Epithelial cell of proximal tubule (primary cell): ENCODE measurements at regions not wholly inside any gene's neighbourhood (a gene's known extent, or its start where the extent isn't known, plus 50 kb on each side); places are given as distances from the start of the nearest gene placed in this dataset.

Source experiments
- DNase-seq: peaks from one replicate; pipeline ENCODE4 v3.0.0-alpha.2; 2011; ENCODE audit warnings: low read depth
- H3K4me3 ChIP-seq: 2 replicates; pipeline ENCODE4 v1.5.1; 2011; ENCODE audit warnings: low read depth, mild to moderate bottlenecking, low read length
- TF ChIP-seq, protein P1 (sequence below): conservative IDR thresholded peaks from 2 replicates; pipeline ENCODE4 v1.5.1; 2012; ENCODE audit warnings: low read depth, mild to moderate bottlenecking, low read length

DNA sequence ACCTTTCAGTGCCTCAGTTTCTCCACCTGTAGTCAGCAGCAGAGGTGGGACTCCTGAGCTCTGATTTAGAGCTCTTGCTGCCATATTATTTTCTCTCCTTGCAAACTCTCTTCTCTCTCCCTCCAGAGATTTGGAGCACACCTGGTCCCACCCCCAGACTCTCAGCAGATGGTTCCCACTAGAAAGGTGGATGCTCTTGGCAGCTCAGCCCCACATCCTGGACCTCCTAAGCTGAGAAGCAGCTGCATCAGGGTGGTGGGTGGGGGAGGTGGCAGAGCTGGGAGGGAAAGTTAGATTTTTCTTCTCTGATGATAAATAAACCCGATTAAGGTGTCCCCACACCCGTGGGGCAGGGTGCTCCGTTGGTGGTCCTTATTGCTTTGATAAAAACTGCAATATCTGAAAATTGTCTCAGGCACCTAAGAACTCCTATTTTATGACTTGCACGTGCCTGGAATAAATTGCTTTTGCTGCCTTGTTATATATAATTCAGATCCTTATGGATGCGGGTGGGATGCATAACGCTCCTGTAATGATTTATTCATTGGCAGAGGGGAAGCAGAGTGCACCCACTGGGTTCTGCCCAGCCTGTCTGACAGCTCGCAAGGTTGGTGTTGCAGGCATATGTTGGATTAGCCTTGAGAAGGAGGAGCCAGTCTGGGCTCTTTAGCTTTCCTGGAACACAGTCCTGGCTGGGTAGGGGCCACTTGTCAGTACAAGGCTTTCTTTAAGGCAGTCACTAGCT, 214.2 kb downstream of the SUDS3 start:
- H3K4me3 ChIP-seq, result no peak overlapping the region
- DNase-seq, result no peak
- TF ChIP-seq, protein P1, sequence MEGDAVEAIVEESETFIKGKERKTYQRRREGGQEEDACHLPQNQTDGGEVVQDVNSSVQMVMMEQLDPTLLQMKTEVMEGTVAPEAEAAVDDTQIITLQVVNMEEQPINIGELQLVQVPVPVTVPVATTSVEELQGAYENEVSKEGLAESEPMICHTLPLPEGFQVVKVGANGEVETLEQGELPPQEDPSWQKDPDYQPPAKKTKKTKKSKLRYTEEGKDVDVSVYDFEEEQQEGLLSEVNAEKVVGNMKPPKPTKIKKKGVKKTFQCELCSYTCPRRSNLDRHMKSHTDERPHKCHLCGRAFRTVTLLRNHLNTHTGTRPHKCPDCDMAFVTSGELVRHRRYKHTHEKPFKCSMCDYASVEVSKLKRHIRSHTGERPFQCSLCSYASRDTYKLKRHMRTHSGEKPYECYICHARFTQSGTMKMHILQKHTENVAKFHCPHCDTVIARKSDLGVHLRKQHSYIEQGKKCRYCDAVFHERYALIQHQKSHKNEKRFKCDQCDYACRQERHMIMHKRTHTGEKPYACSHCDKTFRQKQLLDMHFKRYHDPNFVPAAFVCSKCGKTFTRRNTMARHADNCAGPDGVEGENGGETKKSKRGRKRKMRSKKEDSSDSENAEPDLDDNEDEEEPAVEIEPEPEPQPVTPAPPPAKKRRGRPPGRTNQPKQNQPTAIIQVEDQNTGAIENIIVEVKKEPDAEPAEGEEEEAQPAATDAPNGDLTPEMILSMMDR, result no peak

DNA sequence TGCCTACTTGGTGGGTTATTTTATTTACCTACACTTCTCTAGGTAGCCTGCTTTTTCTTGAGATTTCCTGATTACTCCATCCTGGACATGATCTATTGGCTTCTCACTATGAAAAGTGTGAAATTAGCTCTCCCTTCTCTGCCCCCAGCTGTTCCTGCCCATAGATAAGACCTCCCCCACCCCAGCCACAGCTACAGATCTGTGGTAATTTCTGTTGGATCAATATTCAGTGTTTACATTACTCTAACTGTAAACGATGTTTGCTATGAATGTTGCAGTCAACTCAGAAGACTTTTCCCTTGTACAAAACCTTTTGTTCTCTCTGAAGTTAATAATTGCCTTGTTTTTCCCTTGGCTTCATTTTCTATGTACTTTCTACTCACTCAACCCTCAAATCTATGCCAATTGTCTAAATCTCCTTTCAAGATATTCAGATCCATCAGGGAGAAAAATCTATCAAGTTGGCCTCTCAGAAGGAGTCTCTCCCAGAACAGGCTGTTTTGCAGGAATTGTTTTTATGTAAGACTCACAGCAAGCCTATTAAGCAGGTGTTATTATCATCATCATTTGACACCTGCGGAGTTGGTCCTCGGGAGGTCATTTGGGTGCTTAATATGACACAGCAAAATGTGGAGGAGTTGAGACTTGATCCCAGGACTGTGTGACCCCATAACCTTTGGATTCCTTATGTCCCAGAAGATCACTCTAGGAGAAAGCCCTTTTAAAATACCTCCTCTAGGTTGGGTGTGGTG, 227.4 kb downstream of the SUDS3 start:
- TF ChIP-seq, protein P1, result no peak
- no peak for DNase-seq

DNA sequence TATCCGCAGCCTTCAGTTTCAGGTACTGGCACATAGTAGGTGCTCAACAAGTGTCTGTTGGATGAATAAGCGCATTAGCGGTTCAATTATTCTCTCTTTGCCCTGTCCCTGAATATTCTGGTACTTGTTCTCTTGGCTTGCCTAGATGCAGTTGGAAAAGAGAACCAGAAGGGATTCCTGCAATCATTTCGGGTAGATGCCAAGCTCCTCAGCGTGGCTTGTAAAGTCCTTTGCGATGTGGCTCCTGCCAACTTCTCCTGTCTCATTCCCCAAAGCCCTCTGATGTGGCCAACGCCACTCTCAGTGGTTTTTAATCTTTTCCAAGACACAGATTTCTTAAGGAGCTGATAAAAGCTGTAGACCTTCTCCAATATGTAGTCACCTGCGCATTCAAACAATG, 230.3 kb downstream of the SUDS3 start:
- TF ChIP-seq, protein P1, result no peak
- DNase-seq, result no peak
- H3K4me3 ChIP-seq, result no peak overlapping the region

More for the DNA sequence above, 227.4 kb downstream of the SUDS3 start:
- H3K4me3 ChIP-seq, result no peak overlapping the region

DNA sequence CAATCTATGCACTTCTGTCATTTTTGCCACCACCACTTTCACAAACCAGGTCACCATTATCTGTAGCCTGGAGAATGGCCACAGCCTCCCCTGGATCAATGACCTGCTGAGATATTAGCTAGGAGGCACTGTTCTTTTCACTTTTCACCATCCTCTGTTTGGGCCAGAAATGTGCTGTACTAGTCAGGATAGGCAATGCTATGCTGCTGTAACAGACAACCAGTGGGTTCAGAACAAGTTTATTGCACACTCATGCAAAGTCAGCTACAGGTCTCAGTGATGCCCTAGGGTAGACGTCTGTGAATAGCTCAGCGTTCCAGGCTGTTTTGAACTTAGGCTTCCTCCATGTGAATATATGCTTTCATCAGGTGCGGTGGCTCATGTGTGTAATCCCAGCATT, 231.5 kb downstream of the SUDS3 start:
- TF ChIP-seq, protein P1, result no peak
- no peak overlapping the region for H3K4me3 ChIP-seq

DNA sequence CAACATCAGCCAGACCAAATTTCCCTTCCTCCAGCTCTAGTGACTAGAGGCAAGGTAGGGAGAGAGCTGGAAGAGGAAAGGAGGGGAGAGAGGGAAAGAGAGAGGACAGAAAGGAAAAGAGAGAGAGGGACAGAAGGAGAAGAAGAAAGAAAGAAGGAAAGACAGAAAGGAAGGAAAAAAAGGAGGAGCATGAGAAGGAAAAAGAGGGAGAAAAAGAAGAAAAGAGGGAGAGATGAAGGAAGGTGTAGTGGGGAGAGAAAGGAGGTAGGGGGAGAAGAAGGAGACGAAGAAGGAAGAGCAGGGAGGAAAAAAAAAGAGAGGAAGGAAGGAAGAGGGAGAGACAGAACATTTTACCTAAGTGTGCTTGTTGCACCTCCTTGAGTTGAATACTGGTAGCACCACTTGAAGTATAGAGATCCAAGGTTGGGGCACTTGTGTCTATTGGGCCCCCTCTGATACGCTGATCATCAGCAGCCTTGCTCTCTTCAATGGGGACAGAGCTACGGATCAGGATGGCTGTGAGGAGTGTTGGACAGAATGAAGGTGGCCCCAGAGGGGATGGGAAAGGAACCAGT, 232.5 kb downstream of the SUDS3 start:
- no peak for DNase-seq
- H3K4me3 ChIP-seq, result no peak overlapping the region
- TF ChIP-seq, protein P1, result peak; percentile 32

More for the DNA sequence above, 231.5 kb downstream of the SUDS3 start:
- no peak for DNase-seq

DNA sequence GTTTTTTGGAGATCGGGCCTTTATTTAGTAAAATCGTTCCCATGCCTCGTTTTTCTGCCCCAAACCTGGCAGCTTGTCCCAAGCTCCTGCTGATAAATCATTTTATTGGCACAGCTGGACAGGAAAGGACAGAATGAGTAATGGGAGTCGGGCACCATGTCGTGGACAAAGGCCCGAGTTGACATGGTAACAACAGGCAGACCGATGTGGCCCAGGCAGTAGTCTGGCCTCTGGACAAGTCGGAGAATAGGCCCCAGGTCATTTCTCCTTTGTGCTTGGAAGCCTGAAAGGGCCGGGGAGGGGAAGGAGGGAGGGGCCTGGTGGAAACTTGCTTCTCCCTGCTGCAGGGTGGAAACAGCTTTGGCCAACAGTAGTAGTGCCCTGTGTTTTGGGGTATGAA, 234.9 kb downstream of the SUDS3 start:
- TF ChIP-seq, protein P1, result no peak
- no peak for DNase-seq
- no peak overlapping the region for H3K4me3 ChIP-seq
